ENCODE measurements at regions not wholly inside any gene's neighbourhood (a gene's known extent, or its start where the extent isn't known, plus 50 kb on each side); places are given as distances from the start of the nearest gene placed in this dataset.
"Not testable (repeated sequence)": the region's sequence is repeated elsewhere in the genome, so short reads cannot be mapped to it uniquely, and the experiment has no call there.

DNA sequence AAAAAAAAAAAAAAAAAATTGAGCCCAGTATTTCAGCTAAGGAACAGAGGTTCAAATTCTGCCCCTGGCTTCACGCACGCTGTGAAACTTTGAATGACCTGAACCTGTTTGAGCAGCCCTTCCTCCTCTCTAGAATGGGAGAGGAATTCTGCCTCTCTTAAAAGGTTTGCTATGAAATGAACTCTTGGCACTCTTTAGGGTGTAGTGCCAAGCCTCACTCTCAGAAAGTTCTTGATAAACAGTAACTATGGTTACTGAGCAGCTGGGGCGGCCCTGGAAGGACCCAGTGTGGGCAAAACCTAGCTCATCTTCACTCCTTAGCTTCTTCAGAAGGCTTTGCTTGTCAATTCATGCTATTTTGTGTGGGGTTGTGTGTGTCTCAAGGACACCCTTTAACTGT, 73.7 kb downstream of the GEMIN8 start:
- DNase-seq (ENCODE audit: insufficient read length, low spot score) (no peak), FAIRE-seq (no peak)
- TF ChIP-seq POLR2A (IDR thresholded peaks at IDR 0.05; ENCODE audit: low read depth, low read length) = no peak

- DNase-seq (ENCODE audit: insufficient read length, low spot score) (no peak), FAIRE-seq (no peak)
- no peak for TF ChIP-seq POLR2A (IDR thresholded peaks at IDR 0.05; ENCODE audit: low read depth, low read length)
Observed at GRCh38 chrX:13955095-13955647, 74.5 kb downstream of the GEMIN8 start.

GRCh38 chrX:13952581-13952980, 77.1 kb downstream of the GEMIN8 start:
- FAIRE-seq = no peak
- TF ChIP-seq POLR2A (IDR thresholded peaks at IDR 0.05; ENCODE audit: low read depth, low read length) = no peak

GRCh38 chrX:13946223-13946622, 83.5 kb downstream of the GEMIN8 start:
- DNase-seq (ENCODE audit: insufficient read length, low spot score); FAIRE-seq: not testable (repeated sequence)

More at GRCh38 chrX:13952581-13952980, 77.1 kb downstream of the GEMIN8 start:
- no peak for DNase-seq (ENCODE audit: insufficient read length, low spot score)

GRCh38 chrX:13945787-13946186, 83.9 kb downstream of the GEMIN8 start:
- not testable (repeated sequence) for FAIRE-seq; DNase-seq (ENCODE audit: insufficient read length, low spot score)

DNA sequence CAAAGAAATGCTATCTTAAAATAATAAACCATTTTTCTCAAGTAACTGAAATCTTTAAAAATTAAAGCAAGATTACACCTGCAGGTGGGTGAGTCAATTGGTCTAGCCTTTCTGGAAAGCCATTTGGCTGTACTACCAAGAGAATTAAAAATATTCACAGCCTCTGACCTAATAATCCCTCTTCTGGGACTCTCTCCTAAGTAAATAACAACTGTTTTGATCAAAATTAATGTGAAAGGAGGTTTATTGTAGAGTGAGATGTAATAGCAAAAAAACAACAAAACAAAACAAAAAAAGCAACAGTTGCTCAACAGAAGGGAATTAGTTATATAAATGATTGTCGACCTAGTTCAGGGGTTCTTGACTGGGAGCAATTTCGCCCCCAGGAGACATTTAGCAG, 89.0 kb downstream of the GEMIN8 start:
- no peak for TF ChIP-seq POLR2A (IDR thresholded peaks at IDR 0.05; ENCODE audit: low read depth, low read length)
- FAIRE-seq (no peak), DNase-seq (ENCODE audit: insufficient read length, low spot score) (no peak)

- DNase-seq (ENCODE audit: insufficient read length, low spot score) (no peak), FAIRE-seq (no peak)
- TF ChIP-seq POLR2A (IDR thresholded peaks at IDR 0.05; ENCODE audit: low read depth, low read length) = no peak
Observed at GRCh38 chrX:13939741-13940597, 89.7 kb downstream of the GEMIN8 start.

DNA sequence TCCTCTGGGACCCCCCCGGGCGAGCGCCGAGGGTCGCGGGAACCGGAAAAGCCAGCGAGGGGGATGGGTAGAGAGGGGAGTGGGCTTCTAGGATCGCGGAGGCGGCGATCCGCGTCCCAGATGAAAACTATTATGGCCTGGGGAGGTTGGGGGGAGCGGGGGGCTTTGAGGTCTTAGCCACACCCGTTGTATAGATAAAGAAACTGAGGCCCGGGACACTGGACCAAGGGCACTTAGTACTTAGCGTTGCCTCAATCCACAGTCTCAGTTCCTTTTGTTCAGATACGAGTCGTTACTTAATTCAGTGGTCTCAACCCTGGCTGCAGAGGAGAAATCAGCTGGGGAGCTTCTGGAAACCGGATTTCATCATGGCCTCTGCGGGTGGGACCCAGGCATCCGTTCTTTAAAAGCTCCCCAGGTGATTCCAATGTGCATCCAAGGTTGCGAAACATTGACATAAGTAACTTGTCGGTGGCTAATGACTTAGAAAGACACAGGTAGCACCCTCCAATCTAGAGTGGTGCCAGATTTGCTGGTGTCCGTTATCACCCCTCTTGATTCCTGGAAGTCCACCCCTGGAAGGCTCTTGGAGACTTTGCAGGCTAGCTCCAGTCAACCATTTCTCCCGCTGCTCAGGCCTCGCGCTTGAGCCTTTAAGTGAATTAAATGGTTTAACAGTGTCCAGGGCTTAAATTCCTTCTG, 90.7 kb downstream of the GEMIN8 start:
- FAIRE-seq (no peak), DNase-seq (ENCODE audit: insufficient read length, low spot score) (no peak)
- no peak for TF ChIP-seq POLR2A (IDR thresholded peaks at IDR 0.05; ENCODE audit: low read depth, low read length)

GRCh38 chrX:13938051-13938828, 91.5 kb downstream of the GEMIN8 start:
- DNase-seq (ENCODE audit: insufficient read length, low spot score) (no peak), FAIRE-seq (no peak)
- no peak for TF ChIP-seq POLR2A (IDR thresholded peaks at IDR 0.05; ENCODE audit: low read depth, low read length)

DNA sequence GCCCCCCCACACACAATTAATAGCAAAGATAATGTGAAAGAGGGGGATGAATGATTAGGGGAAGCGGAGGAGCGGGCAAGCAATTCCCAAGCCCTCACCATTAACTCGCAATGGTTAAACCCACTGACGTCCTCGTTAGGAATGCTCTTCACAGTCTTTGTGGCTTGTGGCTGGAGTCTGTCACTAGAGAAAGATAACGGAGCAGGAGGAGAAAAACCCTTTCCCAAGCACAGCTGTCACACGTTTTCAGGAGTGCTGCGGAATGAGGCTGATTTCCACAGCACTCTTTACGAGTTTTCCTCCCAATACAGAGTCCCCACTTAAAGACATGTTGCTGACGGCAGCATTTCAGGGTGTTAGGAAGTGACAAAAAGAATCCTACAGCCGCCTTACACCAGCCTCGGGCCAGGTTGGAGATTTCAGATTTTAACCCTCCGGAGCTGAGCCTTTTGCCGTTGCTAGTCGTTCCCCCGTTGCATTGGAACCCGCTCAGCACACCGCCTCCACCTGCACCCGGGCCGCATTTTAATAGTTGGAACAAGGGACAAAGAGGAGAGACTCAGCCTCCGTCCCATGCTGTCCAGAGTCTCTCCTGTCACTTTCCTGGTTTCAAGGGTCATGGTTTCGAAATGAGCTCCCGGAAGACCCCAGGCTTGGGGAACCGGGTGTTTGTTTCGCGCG, 92.2 kb downstream of the GEMIN8 start:
- TF ChIP-seq POLR2A (IDR thresholded peaks at IDR 0.05; ENCODE audit: low read depth, low read length) = no peak
- no peak for FAIRE-seq
- no peak for DNase-seq (ENCODE audit: insufficient read length, low spot score)

GRCh38 chrX:13936521-13937225, 93.0 kb downstream of the GEMIN8 start:
- no peak for TF ChIP-seq POLR2A (IDR thresholded peaks at IDR 0.05; ENCODE audit: low read depth, low read length)
- FAIRE-seq (no peak), DNase-seq (ENCODE audit: insufficient read length, low spot score) (no peak)

DNA sequence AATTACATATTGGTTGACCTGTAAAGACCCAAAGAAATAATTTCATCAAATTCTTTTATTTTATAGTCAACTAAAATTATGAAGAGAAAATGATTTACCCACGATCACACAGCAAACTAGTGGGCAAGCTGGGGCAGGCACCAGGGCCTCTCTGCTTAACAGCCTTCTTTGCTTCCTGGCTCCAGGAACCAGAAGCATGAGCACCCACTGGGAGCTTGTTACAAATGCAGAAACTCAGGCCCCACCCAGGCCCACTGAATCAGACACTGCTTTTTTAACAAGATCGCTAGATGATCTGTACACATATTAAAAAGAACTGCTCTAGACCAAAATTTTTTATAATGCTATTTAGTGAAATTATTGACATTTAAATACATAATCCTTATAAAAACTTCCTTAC, 95.0 kb downstream of the GEMIN8 start:
- TF ChIP-seq POLR2A (IDR thresholded peaks at IDR 0.05; ENCODE audit: low read depth, low read length) = no peak
- no peak for DNase-seq (ENCODE audit: insufficient read length, low spot score)
- FAIRE-seq = no peak

DNA sequence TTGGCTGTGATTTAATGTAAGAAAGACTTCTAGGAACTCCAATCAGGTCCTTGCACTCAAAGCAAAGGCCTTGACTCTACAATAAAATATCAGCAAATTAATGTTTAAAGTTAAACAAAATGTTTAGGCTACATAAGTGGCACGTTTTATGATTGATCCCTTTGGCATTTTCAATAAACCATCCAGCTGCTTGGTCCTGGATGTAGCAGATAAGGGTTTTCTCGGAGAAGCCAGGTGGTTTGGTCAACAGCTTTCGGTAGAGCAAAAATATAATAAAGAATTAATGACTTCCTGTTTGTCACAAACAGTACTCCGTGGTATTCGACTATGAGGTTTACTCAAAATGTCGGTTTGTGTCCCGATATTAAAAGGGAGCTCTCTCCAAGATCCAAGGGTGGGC, 95.8 kb downstream of the GEMIN8 start:
- DNase-seq (ENCODE audit: insufficient read length, low spot score) (no peak), FAIRE-seq (no peak)
- TF ChIP-seq POLR2A (IDR thresholded peaks at IDR 0.05; ENCODE audit: low read depth, low read length) = no peak
